OCI-LY7 (cell line): ENCODE measurements at regions not wholly inside any gene's neighbourhood (a gene's known extent, or its start where the extent isn't known, plus 50 kb on each side); places are given as distances from the start of the nearest gene placed in this dataset.
"Not testable (repeated sequence)": the region's sequence is repeated elsewhere in the genome, so short reads cannot be mapped to it uniquely, and the experiment has no call there.

Experiments
- CTCF ChIP-seq: fragments of 200-600 bp; sonication (generic); conservative IDR thresholded peaks from 2 replicates; pipeline ENCODE4 v1.5.1; 2014; ENCODE audit warnings: mild to moderate bottlenecking, antibody characterized with exemption, low read length, moderate library complexity, mixed read lengths
- EZH2phosphoT487 ChIP-seq: fragments of 200-600 bp; sonication (generic); IDR thresholded peaks from 2 replicates; pipeline ENCODE4 v1.6.1; 2018; ENCODE audit warnings: low read depth, borderline replicate concordance, mild to moderate bottlenecking, mixed run types, antibody characterized with exemption, low read length, moderate library complexity, mixed read lengths

- not testable (repeated sequence) for TF ChIP-seq CTCF, EZH2phosphoT487
These were observed 120.3 kb downstream of the EFHB start for GRCh38 chr3:19813743-19814142.
